Esophagus muscularis mucosa (tissue), 4 donors: ENCODE measurements at regions not wholly inside any gene's neighbourhood (a gene's known extent, or its start where the extent isn't known, plus 50 kb on each side); places are given as distances from the start of the nearest gene placed in this dataset.

ENCODE experiments used
- DNase-seq: peaks from one replicate; pipeline ENCODE4 v3.0.0-alpha.2; 2017; ENCODE audit errors: extremely low spot score
- H3K27ac ChIP-seq, 4 donors: fragments of 200-600 bp; sonication (generic); replicated peaks in 1 of 4; 1 replicate in 3 of 4; 2 replicates in 1 of 4; pipeline ENCODE4 v1.5.1; 2016 to 2019; ENCODE audit warnings: mild to moderate bottlenecking in 1 of 4
- H3K27me3 ChIP-seq, 4 donors: fragments of 200-600 bp; sonication (generic); one replicate each; pipeline versions ENCODE4 v1.5.1 to v1.6.0; 2016 to 2019
- H3K36me3 ChIP-seq, 4 donors: fragments of 200-600 bp; sonication (generic); one replicate each; pipeline ENCODE4 v1.5.1; 2016 to 2019
- H3K4me1 ChIP-seq, 4 donors: fragments of 200-600 bp; sonication (generic); one replicate each; pipeline ENCODE4 v1.5.1; 2016 to 2019
- H3K4me3 ChIP-seq, 4 donors: fragments of 200-600 bp; sonication (generic); 1 replicate in 2 of 4; 2 replicates in 2 of 4; pipeline ENCODE4 v1.5.1; 2016 to 2019; ENCODE audit warnings: mild to moderate bottlenecking in 4 of 4, moderate library complexity in 1 of 4
- H3K9me3 ChIP-seq, 4 donors: fragments of 200-600 bp; sonication (generic); 1 replicate in 3 of 4; 2 replicates in 1 of 4; pipeline ENCODE4 v1.5.1; 2016 to 2019
- EP300 ChIP-seq: sonication (generic); formaldehyde crosslinking; IDR thresholded peaks from one replicate; pipeline ENCODE4 v1.6.1; 2017; ENCODE audit warnings: antibody characterized with exemption
- POLR2A ChIP-seq: fragments of 450-650 bp; IDR thresholded peaks from one replicate; pipeline ENCODE4 v1.6.1; 2017; ENCODE audit warnings: antibody characterized with exemption, moderate library complexity, mild to moderate bottlenecking, low read depth
- POLR2AphosphoS5 ChIP-seq, 2 donors: sonication (generic); formaldehyde crosslinking; IDR thresholded peaks; one replicate each; pipeline ENCODE4 v1.6.1; 2017; ENCODE audit warnings: antibody characterized with exemption in 2 of 2
- WGBS: methylation state at CpG from one replicate; pipeline ENCODE4 v1.1.5; 2018; 5-methylcytosine and 5-hydroxymethylcytosine counted together
- intact Hi-C: fragments of 100-400 bp; cut with DNase I; formaldehyde crosslinking; loops from one replicate; pipeline ENCODE4 v1.15.1; 2023
- TF ChIP-seq, protein P1 (sequence below), 3 experiments: fragments of 200-600 bp in 2 of 3; fragments of 450-650 bp in 1 of 3; sonication (generic) in 2 of 3; IDR thresholded peaks; one replicate each; pipeline ENCODE4 v1.5.1; 2017 to 2019; ENCODE audit warnings: antibody characterized with exemption in 3 of 3, mild to moderate bottlenecking in 2 of 3, moderate library complexity in 1 of 3

DNA sequence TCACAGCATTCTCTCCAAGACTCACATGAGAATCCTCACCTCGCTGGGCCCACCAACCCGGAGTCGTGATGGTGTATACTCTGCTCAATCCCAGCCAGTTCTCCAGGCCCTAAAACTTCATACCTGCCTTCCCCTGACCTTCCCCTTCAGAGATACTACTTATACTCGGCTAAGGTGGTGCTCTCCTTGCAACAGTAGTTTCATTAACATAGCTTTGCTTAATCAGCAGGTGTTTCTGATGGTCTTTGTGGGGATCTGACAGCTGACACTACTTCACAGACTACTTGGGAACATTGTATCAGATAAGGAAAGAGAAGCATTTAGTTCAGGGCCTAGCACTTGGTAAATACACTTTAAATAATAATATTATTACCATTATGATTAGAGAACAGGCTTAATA is 301.5 kb upstream of the DAB1 start:
- Histone ChIP-seq H3K27ac (no peak overlapping the region), H3K36me3 (no peaks in the 10 kb centered on the region), H3K4me1 (no peaks in the 10 kb centered on the region), H3K4me3 (no peak overlapping the region), H3K9me3 (no peaks in the 10 kb centered on the region), H3K27me3 (no peaks in the 10 kb centered on the region)
- WGBS = 81% methylated on average over 4 of the region's 4 CpGs
- intact Hi-C loops = no loop called here
- DNase-seq = no peak
- TF ChIP-seq, protein P1, sequence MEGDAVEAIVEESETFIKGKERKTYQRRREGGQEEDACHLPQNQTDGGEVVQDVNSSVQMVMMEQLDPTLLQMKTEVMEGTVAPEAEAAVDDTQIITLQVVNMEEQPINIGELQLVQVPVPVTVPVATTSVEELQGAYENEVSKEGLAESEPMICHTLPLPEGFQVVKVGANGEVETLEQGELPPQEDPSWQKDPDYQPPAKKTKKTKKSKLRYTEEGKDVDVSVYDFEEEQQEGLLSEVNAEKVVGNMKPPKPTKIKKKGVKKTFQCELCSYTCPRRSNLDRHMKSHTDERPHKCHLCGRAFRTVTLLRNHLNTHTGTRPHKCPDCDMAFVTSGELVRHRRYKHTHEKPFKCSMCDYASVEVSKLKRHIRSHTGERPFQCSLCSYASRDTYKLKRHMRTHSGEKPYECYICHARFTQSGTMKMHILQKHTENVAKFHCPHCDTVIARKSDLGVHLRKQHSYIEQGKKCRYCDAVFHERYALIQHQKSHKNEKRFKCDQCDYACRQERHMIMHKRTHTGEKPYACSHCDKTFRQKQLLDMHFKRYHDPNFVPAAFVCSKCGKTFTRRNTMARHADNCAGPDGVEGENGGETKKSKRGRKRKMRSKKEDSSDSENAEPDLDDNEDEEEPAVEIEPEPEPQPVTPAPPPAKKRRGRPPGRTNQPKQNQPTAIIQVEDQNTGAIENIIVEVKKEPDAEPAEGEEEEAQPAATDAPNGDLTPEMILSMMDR (IDR thresholded peaks at IDR 0.05) = no peak
- no peak for TF ChIP-seq POLR2AphosphoS5 (IDR thresholded peaks at IDR 0.05)
- TF ChIP-seq POLR2A = no peak
- TF ChIP-seq EP300 = no peak

DNA sequence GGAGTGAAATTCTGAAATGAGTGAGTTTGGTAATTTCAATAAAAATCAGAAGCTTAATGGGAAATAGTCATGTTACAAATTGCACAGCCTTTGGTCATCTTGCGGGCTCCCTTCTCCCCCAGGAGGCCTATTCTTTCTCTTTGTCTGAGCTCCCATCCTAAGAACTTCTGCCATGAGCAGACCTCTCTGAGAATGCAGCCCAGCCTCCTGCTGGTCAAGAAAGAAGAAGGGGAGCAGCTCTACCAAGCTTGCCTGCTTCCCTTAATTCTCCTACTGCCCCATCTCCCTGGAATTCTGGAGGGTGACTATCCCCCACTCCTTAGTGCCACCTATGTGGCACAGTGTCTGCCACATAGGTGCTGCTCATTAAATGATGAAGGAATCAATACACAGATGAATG is 300.7 kb upstream of the DAB1 start:
- intact Hi-C loops = no loop called here
- TF ChIP-seq, protein P1 (IDR thresholded peaks at IDR 0.05) = no peak
- TF ChIP-seq EP300 = no peak
- no peak for TF ChIP-seq POLR2AphosphoS5 (IDR thresholded peaks at IDR 0.05)
- TF ChIP-seq POLR2A = no peak

DNA sequence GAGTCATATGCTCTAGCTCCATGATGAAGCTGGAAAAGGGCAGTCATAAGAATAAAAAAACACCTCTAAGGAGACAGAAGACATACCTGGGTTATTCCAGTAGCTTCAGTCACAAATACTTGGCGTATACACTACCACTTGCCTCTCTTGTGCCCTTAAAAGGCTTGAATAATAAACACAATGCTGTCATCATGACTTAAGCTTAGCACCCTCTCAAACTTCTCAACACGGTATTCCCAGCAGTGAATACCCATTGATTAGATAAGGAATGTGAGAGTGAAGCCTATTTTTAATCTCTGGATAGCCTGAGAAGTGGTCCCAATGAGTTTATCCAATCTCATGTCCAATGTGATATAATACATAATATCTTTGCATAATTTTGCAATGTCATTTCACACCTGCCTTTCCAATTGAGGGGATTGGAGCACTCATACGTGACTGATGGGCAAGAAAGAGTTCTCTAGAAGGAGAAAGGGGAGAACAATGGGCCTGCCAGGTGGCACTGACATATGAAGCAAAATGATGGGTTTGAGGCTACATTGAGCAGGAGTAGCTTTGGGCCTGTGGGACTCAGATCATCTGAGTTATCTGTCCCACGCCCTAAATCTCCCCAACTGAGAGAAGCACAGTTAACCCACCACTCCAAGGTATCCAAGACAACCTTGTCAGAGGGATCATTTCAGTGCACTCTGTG is 298.6 kb upstream of the DAB1 start:
- H3K9me3 ChIP-seq = no peaks in the 10 kb centered on the region
- no peak overlapping the region for H3K4me3 ChIP-seq
- H3K4me1 ChIP-seq = no peaks in the 10 kb centered on the region
- WGBS = 82% methylated on average over 4 of the region's 4 CpGs
- no peaks in the 10 kb centered on the region for H3K27me3 ChIP-seq
- DNase-seq = no peak
- no peak overlapping the region for H3K27ac ChIP-seq
- no peaks in the 10 kb centered on the region for H3K36me3 ChIP-seq
- TF ChIP-seq, protein P1 (IDR thresholded peaks at IDR 0.05) = no peak
- TF ChIP-seq POLR2A = no peak
- TF ChIP-seq POLR2AphosphoS5 (IDR thresholded peaks at IDR 0.05) = no peak
- no peak for TF ChIP-seq EP300
- intact Hi-C loops = no loop called here

More for the DNA sequence above, 300.7 kb upstream of the DAB1 start:
- DNase-seq = no peak
- no peaks in the 10 kb centered on the region for H3K9me3 ChIP-seq
- H3K4me3 ChIP-seq = no peak overlapping the region
- WGBS = 89% methylated on average over 1 of the region's 1 CpG
- no peak overlapping the region for H3K27ac ChIP-seq
- H3K4me1 ChIP-seq = no peaks in the 10 kb centered on the region
- no peaks in the 10 kb centered on the region for H3K27me3 ChIP-seq
- H3K36me3 ChIP-seq = no peaks in the 10 kb centered on the region

DNA sequence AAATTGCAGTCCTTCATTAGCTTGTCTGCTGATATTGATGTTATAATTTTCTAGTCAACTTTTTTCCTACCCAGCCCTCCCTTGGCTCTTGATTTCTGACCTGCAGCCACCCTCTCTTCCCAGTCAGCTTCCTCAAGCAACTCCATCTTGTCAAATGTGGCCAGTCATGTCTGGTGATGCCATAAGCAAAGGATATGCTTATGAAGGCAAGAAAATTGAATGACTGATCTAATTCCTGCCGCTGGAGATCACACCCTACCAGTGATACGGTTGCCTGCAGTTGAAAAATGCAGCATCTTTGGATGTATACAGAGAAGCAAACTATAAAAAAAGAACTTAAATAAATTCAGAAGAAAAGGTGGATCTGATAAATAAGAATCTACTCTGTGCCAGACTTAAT is 297.1 kb upstream of the DAB1 start:
- H3K4me3 ChIP-seq = no peak overlapping the region
- no peaks in the 10 kb centered on the region for H3K36me3 ChIP-seq
- TF ChIP-seq POLR2A = no peak
- TF ChIP-seq EP300 = no peak
- no peak for TF ChIP-seq POLR2AphosphoS5 (IDR thresholded peaks at IDR 0.05)
- TF ChIP-seq, protein P1 (IDR thresholded peaks at IDR 0.05) = no peak
- no peaks in the 10 kb centered on the region for H3K9me3 ChIP-seq
- intact Hi-C loops = no loop called here
- 85% methylated on average over 2 of the region's 2 CpGs for WGBS
- DNase-seq = no peak
- no peaks in the 10 kb centered on the region for H3K27me3 ChIP-seq
- no peaks in the 10 kb centered on the region for H3K4me1 ChIP-seq
- no peak overlapping the region for H3K27ac ChIP-seq

DNA sequence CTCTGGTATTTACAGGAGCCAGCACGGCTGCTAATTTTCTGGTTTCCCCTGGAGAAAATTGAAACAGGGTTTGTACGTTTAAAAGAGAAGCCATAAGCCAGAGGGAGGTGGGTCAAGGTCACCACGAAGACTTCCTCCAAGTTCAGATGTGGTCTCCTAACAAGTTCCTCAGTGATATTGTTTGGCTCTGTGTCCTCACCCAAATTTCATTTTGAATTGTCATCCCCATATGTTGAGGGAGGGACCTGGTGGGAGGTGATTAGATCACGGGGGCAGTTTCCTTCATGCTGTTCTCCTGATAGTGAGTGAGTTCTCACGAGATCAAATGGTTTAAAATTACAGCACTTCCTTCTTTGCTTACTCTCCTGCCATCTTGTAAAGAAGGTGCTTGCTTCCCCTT is 295.4 kb upstream of the DAB1 start:
- Histone ChIP-seq H3K9me3 (no peaks in the 10 kb centered on the region), H3K27ac (no peak overlapping the region), H3K4me3 (no peak overlapping the region), H3K4me1 (no peaks in the 10 kb centered on the region), H3K27me3 (no peaks in the 10 kb centered on the region), H3K36me3 (no peaks in the 10 kb centered on the region)
- TF ChIP-seq POLR2A = no peak
- TF ChIP-seq, protein P1 (IDR thresholded peaks at IDR 0.05) = no peak
- TF ChIP-seq EP300 = no peak
- TF ChIP-seq POLR2AphosphoS5 (IDR thresholded peaks at IDR 0.05) = no peak
- no peak for DNase-seq
- intact Hi-C loops = no loop called here
- WGBS = 38% methylated on average over 5 of the region's 5 CpGs
